HG03342 (cell line): ENCODE measurements at regions not wholly inside any gene's neighbourhood (a gene's known extent, or its start where the extent isn't known, plus 50 kb on each side); places are given as distances from the start of the nearest gene placed in this dataset.
"Not testable (repeated sequence)": the region's sequence is repeated elsewhere in the genome, so short reads cannot be mapped to it uniquely, and the experiment has no call there.

Source experiments
- ATAC-seq: cut with Tn5 transposase; IDR thresholded peaks from one replicate; pipeline ENCODE4 v1.9.1; 2021; ENCODE audit warnings: mild to moderate bottlenecking, moderate library complexity; ENCODE audit not compliant: unreplicated experiment

DNA sequence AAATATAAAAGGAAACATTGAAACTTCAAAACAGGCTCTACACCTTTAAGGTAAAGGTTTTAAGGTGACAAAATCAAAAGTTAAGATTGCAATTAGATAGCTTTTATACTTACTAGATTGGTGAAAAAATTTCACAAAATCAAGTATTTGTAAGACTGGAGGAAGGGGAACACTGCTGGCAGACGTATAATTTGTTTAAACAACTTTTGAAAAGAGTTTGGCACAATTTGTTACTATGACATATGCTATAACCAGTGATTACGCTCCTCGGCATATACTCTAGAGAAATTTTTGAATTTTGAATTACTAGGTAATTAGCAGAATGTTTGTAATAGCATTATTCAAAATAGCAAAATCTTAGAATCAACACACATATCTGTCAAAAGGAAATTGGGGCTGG, 425.0 kb downstream of the LRRIQ3 start:
- ATAC-seq = no peak

- no peak for ATAC-seq
These were observed 426.6 kb downstream of the LRRIQ3 start for GRCh38 chr1:73771396-73771795.

DNA sequence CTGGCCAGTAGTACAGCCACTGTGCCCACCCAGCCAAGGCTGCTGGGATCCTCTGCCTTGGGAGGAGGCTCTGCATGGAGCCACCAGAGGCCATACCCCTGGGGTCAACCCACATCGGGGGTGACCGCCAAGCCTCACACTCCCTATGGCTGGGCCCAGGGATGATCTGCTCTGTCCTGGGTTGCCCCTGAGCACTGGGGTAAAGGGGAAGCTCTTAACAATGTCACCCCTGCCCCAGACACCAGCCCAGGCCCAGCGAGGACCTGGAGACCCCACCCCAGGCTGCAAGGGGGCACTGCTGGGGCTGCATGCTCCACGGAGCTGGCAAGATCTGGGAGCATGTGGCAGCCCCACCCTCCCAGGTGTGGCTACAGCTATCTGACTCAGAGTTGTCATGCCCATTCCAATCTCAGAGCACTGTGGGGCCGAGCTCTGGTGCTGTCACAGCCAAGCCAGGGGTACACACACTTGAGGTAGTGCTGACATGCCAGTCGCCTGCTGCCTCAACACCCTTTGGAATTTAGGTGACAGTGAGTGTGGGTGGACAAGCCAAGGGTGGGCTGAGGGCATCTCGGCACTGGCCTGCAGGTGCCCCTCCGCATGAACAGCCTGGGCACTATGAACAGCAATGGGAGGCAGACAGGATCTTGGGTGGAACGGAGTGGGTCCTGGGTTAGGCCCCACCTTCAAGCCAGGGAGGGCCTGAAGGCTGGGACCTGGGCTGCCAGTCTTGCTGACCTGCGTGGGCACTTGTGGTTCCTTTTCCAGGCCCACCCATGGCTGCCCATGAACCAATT, 427.7 kb downstream of the LRRIQ3 start:
- no peak for ATAC-seq

- no peak for ATAC-seq
These were observed 431.1 kb downstream of the LRRIQ3 start for GRCh38 chr1:73766786-73767348.

DNA sequence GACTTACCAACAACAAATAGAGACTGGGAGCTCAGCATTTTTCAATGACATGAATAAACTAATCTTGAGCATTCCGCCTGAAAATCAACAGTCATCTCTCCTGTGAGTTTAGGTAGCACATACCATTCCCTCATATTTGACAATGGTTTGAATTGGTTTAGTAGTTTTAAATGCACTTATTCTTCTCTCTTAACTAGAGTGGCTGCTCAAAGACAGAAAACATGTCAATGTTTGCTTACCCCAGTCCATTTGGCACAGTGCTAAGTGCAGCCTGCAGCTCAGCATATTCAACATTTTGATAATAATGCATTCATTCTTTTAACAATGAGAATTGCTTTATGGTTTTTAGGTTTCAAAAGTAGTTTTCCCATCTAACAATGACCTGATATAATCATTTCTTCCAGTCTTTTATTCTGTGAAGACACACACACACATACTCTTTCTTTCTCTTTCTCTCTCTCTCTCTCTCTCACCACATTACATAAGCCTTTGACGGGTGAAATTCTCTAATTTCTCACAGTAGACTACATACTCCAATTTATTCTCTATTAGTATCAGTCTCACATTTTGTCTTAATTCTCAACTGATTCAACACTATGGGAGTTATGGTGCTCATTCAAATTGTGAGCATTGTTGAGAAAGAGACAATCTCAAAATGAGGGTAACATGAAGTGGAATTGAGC, 432.3 kb downstream of the LRRIQ3 start:
- no peak for ATAC-seq

- no peak for ATAC-seq
These were observed 436.4 kb downstream of the LRRIQ3 start for GRCh38 chr1:73761559-73761958.

DNA sequence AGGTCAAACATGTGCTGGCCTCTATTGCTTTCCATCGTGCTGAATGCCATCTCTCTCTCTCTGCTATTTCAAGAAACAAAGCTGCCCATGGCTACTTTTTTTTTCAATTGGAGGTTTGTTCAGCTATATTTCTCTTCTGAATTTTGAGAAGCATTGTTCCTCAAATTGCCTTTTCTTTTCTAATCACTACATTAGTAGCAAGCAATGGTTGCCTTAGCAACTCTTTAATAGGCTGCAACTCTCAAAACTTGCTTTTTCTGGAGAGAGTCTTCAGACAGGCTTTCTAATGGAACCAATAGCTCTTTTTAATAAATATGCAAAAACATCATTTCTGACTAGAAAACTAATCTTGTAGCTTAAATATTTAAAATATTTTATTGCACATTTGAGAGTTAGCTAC, 439.0 kb downstream of the LRRIQ3 start:
- ATAC-seq = no peak

GRCh38 chr1:73756817-73757216, 441.2 kb downstream of the LRRIQ3 start:
- no peak for ATAC-seq

DNA sequence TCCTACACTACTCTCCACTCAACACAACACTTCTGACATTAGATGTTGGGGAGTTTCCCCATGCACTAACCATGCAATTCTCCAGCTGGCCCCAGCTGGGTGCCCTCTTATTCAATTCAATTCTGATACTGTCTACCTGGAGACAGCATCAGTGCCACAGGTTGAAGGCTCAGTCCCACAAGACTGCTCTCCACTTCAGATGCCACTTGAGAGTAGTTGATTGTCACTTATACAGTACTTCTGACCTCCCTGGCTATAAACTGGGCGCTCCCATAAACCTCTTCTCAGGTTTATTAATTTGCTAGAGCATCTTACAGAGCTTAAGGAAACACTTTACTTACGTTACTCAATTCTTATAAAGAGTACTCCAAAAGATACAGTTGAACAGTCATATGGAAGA, 442.3 kb downstream of the LRRIQ3 start:
- ATAC-seq = no peak

GRCh38 chr1:73749996-73750395, 448.0 kb downstream of the LRRIQ3 start:
- ATAC-seq = no peak

- ATAC-seq = no peak
These were observed 453.0 kb downstream of the LRRIQ3 start for GRCh38 chr1:73744985-73745384.

GRCh38 chr1:73736125-73736524, 461.9 kb downstream of the LRRIQ3 start:
- no peak for ATAC-seq

GRCh38 chr1:73727036-73727435, 470.9 kb downstream of the LRRIQ3 start:
- ATAC-seq = no peak

DNA sequence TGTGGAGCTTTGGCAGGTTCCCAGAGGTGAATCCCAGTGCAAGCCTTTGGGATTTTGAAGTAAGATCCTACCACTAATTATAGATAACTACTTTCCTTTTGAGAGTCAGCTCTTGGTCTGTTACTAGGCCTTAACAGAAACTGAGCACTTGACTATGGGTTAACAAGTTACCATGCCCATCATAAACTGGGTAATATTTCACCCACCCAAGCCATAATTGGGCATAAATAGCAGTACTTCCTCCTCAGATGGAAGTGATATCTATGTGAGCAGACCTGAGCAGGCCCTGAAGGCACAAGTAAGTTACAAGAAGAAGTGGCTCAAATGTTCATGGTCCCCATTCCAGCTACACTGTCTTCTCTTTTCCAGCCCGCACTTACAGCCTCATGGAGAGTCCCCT, 475.9 kb downstream of the LRRIQ3 start:
- ATAC-seq = no peak

DNA sequence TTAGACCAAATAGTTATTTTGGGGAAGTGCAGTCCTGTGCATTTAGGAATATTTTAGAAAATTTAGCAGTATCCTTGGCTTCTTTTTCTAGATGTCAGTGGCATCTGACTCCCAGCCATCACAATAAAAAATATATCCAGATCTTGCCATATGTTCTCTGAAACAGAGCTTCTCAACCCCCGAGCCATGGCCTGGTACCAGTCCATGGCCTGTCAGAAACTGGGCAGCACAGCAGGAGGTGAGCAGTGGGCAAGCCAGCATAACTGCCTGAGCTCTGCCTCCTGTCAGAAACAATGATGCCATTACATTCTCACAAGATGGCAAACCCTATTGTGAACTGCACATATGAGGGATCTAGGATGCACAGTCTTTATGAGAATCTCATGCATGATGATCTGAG, 480.0 kb downstream of the LRRIQ3 start:
- ATAC-seq = no peak

DNA sequence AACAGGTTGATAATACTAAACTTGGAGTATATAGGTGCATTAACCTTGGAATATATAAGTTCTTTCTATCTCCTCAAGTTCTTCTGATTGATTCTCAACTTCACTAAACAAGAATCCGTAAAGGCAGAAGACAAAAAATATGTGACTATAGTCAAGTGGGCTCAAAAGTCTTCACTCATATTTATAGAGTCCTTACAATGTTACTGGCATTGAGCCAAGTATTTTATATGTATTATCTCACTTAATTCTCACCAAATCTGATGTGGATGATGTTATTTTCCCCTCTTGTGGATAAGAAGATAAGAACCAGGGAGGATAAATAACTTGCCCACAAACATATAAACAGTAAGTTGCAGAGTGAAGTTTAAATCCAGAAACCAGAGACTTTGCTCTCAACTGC, 486.9 kb downstream of the LRRIQ3 start:
- ATAC-seq = no peak

GRCh38 chr1:73701826-73702225, 496.1 kb downstream of the LRRIQ3 start:
- ATAC-seq = no peak

GRCh38 chr1:73676186-73676585, 521.8 kb downstream of the LRRIQ3 start:
- no peak for ATAC-seq

- peak; percentile 84 for ATAC-seq
These were observed 522.9 kb downstream of the LRRIQ3 start for GRCh38 chr1:73674945-73675561.

DNA sequence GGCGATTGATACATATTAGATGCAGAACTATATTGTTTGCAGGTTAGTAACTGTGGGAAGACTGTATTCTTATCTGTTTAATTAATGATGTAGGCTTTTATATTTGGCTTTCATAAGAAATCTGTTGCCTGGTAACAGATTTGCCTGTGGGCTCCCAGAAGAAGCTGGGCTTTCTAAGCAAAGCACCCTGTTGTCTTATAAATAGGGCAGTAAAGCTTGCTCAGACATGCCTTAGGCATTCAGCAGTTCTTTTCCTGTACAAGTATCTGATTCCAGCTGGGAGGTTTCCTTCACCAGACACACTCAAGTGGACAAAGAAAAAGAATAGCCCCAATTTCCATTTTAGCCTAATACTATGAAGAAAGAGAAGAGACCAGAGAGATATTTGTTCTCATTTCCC, 524.0 kb downstream of the LRRIQ3 start:
- no peak for ATAC-seq

- no peak for ATAC-seq
These were observed 526.4 kb downstream of the LRRIQ3 start for GRCh38 chr1:73671530-73671929.

DNA sequence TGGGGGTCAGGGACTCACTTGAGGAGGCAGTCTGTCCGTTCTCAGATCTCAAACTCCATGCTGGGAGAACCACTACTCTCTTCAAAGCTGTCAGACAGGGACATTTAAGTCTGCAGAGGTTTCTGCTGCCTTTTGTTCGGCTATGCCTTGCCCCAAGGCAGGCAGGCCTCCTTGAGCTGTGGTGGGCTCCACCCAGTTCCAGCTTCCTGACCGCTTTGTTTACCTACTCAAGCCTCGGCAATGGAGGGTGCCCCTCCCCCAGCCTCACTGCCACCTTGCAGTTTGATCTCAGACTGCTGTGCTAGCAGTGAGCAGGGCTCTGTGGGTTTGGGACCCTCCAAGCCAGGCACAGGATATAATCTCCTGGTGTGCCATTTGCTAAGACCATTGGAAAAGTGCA, 530.0 kb downstream of the LRRIQ3 start:
- ATAC-seq = not testable (repeated sequence)
